ENCODE measurements at regions not wholly inside any gene's neighbourhood (a gene's known extent, or its start where the extent isn't known, plus 50 kb on each side); places are given as distances from the start of the nearest gene placed in this dataset.

DNA sequence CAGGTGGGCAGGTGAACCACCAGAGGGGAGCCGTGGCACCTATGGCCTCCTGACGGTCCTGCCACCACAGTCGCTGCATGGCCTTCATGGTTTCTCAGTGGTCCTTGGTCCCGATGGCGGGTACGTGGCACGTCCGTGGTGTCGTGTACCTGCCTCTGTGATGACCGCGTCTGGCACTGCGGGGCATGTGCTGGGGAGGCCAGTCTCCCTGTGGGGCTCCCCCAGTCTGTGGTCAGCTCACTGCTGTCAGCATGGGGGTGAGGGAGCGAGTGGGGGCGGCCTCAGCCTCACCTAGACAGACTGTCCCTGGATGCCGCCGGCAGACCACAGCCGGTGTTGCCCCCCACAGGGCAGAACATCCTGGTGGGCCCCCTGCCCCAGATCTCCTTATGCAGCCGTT lies 267.2 kb downstream of the SEC23A start:
- TF ChIP-seq, protein P1, sequence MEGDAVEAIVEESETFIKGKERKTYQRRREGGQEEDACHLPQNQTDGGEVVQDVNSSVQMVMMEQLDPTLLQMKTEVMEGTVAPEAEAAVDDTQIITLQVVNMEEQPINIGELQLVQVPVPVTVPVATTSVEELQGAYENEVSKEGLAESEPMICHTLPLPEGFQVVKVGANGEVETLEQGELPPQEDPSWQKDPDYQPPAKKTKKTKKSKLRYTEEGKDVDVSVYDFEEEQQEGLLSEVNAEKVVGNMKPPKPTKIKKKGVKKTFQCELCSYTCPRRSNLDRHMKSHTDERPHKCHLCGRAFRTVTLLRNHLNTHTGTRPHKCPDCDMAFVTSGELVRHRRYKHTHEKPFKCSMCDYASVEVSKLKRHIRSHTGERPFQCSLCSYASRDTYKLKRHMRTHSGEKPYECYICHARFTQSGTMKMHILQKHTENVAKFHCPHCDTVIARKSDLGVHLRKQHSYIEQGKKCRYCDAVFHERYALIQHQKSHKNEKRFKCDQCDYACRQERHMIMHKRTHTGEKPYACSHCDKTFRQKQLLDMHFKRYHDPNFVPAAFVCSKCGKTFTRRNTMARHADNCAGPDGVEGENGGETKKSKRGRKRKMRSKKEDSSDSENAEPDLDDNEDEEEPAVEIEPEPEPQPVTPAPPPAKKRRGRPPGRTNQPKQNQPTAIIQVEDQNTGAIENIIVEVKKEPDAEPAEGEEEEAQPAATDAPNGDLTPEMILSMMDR (IDR thresholded peaks at IDR 0.05), result no peak
- CTCF ChIA-PET, result no interaction called here
- Mint-ChIP-seq H3K36me3 (ENCODE audit: low read depth) (no peaks in the 10 kb centered on the region), H3K4me1 (ENCODE audit: low read depth) (no peaks in the 10 kb centered on the region), H3K27ac (no peak overlapping the region), H3K4me3 (no peak overlapping the region), H3K9me3 (no peaks in the 10 kb centered on the region), H3K27me3 (no peaks in the 10 kb centered on the region)
- Histone ChIP-seq H3K9me3 (ENCODE audit: control insufficient read depth in 1 of 2, insufficient read depth in 1 of 2, low read length in 2 of 2) (peaks cover 0 to 3% of the 10 kb centered on the region in 2 experiments), H3K4me1 (ENCODE audit: insufficient read depth, low read length) (no peaks in the 10 kb centered on the region), H3K4me3 (ENCODE audit: low read length) (no peak overlapping the region), H3K27me3 (ENCODE audit: control insufficient read depth in 1 of 2, insufficient read depth in 2 of 2, low read length in 2 of 2) (no peaks in the 10 kb centered on the region), H3K27ac (ENCODE audit: low read depth in 1 of 2, low read length in 2 of 2) (no peak overlapping the region), H3K36me3 (ENCODE audit: insufficient read depth, low read length) (no peaks in the 10 kb centered on the region)
- DNase-seq (no peak), ATAC-seq (ENCODE audit: poor library complexity) (no peak)
- POLR2A ChIA-PET, result no interaction called here
- intact Hi-C loops (cut with DNase I, micrococcal nuclease), result no loop called here

DNA sequence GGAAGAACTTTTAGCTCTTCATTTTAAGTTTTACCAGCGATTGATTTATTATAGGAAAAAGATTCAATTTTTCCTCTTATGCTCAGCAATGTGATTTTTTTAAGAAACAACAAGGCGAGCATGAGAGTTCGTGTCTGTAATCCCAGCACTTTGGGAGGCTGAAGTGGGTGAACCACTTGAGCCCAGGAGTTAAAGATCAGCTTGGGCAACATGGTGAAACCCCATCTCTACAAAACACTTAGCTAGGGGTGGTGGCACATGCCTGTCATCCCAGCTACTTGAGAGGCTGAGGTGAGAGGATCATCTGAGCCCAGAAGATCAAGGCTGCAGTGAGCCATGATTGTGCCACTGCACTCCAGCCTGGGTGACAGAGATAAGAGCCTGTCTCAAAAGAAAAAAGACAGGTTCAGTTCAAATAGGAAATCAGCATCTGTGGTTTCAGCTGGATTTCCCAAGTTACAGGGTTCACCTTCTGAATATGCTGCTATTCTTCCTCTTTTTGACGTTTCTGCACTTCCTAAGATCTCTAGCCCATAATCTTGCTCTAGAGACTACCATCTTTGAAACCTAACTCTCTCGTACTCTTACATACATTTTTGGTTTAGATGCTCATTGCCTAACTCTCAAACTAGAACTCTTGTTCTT lies 274.7 kb downstream of the SEC23A start:
- ChIA-PET CTCF (interaction anchor here (0.6 kb wide), 1 partner anchor 11 kb away, joined by 3 read pairs; no protein-coding TSS in a partner anchor), POLR2A (no interaction called here)
- H3K4me3 Mint-ChIP-seq, result no peak overlapping the region
- Histone ChIP-seq H3K9me3 (ENCODE audit: control insufficient read depth in 1 of 2, insufficient read depth in 1 of 2, low read length in 2 of 2) (no peaks in the 10 kb centered on the region), H3K4me1 (ENCODE audit: insufficient read depth, low read length) (no peaks in the 10 kb centered on the region), H3K4me3 (ENCODE audit: low read length) (no peak overlapping the region), H3K36me3 (ENCODE audit: insufficient read depth, low read length) (no peaks in the 10 kb centered on the region), H3K27me3 (ENCODE audit: control insufficient read depth in 1 of 2, insufficient read depth in 2 of 2, low read length in 2 of 2) (no peaks in the 10 kb centered on the region), H3K27ac (ENCODE audit: low read depth in 1 of 2, low read length in 2 of 2) (no peak overlapping the region)
- ATAC-seq (ENCODE audit: poor library complexity), result no peak
- H3K27ac Mint-ChIP-seq, result no peak overlapping the region
- H3K4me1 Mint-ChIP-seq (ENCODE audit: low read depth), result no peaks in the 10 kb centered on the region
- intact Hi-C loops (cut with DNase I, micrococcal nuclease), result no loop called here
- TF ChIP-seq, protein P1 (IDR thresholded peaks at IDR 0.05), result no peak
- no peak for DNase-seq
- H3K27me3 Mint-ChIP-seq, result no peaks in the 10 kb centered on the region
- H3K36me3 Mint-ChIP-seq (ENCODE audit: low read depth), result no peaks in the 10 kb centered on the region
- no peaks in the 10 kb centered on the region for H3K9me3 Mint-ChIP-seq

DNA sequence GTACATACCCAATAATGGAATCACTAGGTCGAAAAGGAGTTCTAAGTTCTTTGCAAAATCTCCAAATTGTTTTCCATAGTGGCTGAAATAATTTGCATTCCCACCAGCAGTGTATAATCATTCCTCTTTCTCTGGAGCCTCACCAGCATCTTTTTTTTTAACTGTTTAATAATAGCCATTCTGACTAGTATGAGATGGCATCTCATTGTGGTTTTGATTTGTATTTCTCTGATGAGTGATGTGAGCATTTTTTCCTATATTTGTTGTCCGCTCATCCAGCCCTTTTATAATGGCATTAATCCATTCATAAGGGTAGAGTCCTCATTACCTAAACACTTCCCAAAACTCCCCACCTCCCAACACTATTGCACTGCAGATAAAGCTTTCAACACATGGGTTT lies 278.3 kb downstream of the SEC23A start:
- no peaks in the 10 kb centered on the region for H3K36me3 Mint-ChIP-seq (ENCODE audit: low read depth)
- peaks cover 2% of the 10 kb centered on the region for H3K9me3 Mint-ChIP-seq
- no peak for DNase-seq
- H3K27me3 Mint-ChIP-seq, result no peaks in the 10 kb centered on the region
- Histone ChIP-seq H3K36me3 (ENCODE audit: insufficient read depth, low read length) (no peaks in the 10 kb centered on the region), H3K27ac (ENCODE audit: low read depth in 1 of 2, low read length in 2 of 2) (no peak overlapping the region), H3K9me3 (ENCODE audit: control insufficient read depth in 1 of 2, insufficient read depth in 1 of 2, low read length in 2 of 2) (no peaks in the 10 kb centered on the region), H3K4me3 (ENCODE audit: low read length) (no peak overlapping the region), H3K27me3 (ENCODE audit: control insufficient read depth in 1 of 2, insufficient read depth in 2 of 2, low read length in 2 of 2) (no peaks in the 10 kb centered on the region), H3K4me1 (ENCODE audit: insufficient read depth, low read length) (no peaks in the 10 kb centered on the region)
- no peak for ATAC-seq (ENCODE audit: poor library complexity)
- CTCF ChIA-PET, result no interaction called here
- intact Hi-C loops (cut with DNase I, micrococcal nuclease), result no loop called here
- TF ChIP-seq, protein P1 (IDR thresholded peaks at IDR 0.05), result no peak
- no peak overlapping the region for H3K27ac Mint-ChIP-seq
- H3K4me3 Mint-ChIP-seq, result no peak overlapping the region
- no peaks in the 10 kb centered on the region for H3K4me1 Mint-ChIP-seq (ENCODE audit: low read depth)
- POLR2A ChIA-PET, result no interaction called here
